T-helper 2 cell treated with Interferon-gamma antibody and Interleukin-4, amounts not matched to agents 100 ng/mL and 5 ng/mL, for 36 hours (primary cell): ENCODE measurements at regions not wholly inside any gene's neighbourhood (a gene's known extent, or its start where the extent isn't known, plus 50 kb on each side); places are given as distances from the start of the nearest gene placed in this dataset.

Experiments used
- intact Hi-C: fragments of 100-400 bp; cut with micrococcal nuclease; formaldehyde crosslinking; loops from one replicate; pipeline ENCODE4 v1.15.1; 2023

- intact Hi-C loops, result no loop called here
Observed at GRCh38 chr10:31720546-31720945, 208.1 kb downstream of the ARHGAP12 start.

DNA sequence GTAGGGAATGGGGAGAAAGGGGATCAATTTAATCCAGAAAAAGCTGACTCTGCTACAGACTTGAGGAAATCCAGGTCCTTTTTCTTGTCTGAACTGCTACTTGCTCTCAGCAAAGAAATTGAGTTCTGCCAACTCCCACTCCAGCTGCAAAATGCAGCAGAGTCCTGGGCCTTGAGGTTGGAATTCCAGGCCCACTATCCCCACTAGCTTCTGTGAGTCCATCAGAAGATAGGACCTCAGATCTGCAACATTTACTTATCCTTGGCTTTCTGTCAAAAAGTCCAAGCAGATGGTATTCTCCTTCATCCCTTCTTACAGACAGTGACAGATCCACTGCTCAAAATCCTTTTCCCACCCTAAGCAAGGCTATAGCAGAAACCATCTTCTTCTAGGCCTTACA lies 219.2 kb downstream of the ARHGAP12 start:
- intact Hi-C loops, result no loop called here

- intact Hi-C loops, result no loop called here
Observed at GRCh38 chr10:31709028-31709427, 219.6 kb downstream of the ARHGAP12 start.

- intact Hi-C loops, result no loop called here
Observed at GRCh38 chr10:31708474-31708873, 220.2 kb downstream of the ARHGAP12 start.

DNA sequence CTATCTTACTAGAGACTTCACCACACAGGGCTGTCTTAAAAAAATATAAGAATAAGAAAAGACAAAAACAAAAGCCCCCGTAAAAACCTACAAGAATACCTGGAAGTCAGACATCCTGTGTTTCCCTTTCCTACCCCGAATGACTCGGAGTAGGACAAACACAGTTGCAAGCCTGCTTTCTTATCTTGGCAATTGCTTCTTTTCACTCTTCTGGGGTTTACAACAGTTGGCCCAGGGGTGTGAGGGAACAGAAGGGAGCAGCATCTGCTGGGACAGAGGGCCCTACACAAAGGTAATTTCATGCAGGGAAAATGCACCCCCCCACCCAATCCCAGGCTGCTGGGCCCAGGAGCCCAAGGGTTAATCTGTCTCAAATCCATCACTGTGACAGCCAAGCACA lies 220.6 kb downstream of the ARHGAP12 start:
- intact Hi-C loops, result no loop called here

DNA sequence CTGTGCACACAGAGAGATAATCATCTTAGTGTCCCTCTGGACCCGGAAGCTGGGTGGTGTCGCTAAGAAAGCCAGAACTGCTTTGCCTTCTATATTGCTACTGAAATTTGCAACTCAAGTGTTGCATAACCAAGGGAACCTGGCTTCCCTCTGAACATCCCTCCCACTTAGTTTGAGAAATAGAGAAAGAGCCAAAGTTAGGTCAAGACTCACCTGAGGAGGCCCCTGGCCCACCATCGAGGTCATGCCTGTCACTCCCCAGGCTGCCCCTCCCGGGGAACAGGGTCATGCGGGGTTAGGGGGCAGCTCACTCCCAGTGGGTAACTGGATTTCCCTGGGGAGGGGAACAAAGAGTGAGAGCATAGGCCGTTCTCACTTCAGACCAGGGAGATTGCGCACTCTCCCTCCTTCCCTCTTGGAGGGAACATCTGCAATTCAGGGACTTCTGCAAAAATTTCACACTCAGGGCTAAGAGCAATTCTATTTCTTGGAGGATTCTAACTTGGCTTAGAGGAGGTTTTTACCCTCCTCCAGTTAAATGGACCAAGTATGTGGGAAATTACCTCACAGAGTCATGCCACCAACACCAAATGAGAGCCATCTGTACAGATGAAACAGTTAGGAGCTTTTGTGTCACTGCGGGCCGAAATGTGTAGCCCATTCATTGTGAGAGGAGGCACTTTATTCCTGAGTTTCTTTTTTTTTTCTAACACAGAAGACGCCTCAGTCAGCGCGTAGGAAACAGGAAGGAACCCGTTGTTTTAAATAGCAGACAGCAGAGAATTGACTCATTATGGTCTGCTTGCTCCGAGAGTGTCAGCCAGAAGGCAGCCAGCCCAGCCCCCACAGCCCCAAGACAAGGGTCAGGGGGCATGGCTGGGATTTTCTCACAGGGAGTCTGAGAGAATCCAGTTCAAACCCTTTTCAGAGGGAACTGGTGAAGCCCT lies 221.3 kb downstream of the ARHGAP12 start:
- intact Hi-C loops, result loop anchor here (1.0 to 2.0 kb wide), 2 partner anchors 38 to 53 kb away; no protein-coding TSS in a partner anchor

DNA sequence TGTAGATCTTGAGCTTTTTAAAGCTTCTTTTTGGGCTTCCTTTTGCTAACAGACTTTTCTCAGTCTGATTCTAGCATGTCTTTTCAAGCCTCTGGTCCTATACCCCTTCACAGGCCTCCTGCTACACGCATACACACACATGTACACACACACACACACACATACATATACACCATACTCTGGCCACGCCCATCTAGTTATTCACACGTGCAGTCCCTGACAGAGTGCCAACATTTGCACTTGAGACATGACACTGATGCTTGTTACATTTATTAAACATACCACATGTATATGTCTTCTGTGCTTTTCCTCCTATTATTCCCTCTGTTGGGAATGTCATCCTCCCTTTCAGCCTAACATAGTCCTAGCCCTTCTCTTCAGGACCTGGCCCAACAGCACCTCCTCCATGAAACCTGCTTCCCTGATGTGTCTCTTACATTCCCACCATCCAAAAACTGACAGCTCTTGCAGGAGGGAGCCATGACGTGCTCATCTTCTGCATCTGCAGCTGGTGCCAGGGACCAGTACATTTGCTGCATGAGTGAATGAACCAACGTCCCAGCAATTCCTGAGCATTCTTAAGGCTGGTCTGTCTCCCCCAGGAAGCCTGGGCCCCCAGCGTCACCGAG lies 222.1 kb downstream of the ARHGAP12 start:
- intact Hi-C loops, result loop anchor here (1.0 to 2.0 kb wide), 2 partner anchors 39 to 54 kb away; no protein-coding TSS in a partner anchor

- intact Hi-C loops, result no loop called here
Observed at GRCh38 chr10:31705136-31705535, 223.5 kb downstream of the ARHGAP12 start.

DNA sequence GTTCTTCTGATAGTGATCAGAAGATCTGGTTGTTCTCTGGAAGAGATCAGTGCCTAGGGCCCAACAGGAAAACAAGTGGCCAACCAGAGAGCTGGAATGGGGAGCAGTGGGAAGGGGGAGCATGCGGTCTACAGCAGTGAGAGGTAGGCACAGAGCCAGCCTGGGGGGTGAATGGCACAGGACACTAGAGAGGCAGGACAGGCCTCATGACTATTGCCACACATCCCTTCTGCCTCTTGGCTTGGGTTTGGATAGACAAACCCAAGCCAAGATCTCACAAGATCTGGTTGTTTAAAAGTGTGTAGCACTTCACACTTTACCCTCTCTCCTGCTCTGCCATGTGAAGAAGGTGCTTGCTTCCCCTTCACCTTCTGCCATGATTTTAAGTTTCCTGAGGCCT lies 224.4 kb downstream of the ARHGAP12 start:
- intact Hi-C loops, result no loop called here

GRCh38 chr10:31702954-31703353 lies 225.7 kb downstream of the ARHGAP12 start:
- intact Hi-C loops, result no loop called here

GRCh38 chr10:31702005-31702404 lies 226.6 kb downstream of the ARHGAP12 start:
- intact Hi-C loops, result no loop called here

DNA sequence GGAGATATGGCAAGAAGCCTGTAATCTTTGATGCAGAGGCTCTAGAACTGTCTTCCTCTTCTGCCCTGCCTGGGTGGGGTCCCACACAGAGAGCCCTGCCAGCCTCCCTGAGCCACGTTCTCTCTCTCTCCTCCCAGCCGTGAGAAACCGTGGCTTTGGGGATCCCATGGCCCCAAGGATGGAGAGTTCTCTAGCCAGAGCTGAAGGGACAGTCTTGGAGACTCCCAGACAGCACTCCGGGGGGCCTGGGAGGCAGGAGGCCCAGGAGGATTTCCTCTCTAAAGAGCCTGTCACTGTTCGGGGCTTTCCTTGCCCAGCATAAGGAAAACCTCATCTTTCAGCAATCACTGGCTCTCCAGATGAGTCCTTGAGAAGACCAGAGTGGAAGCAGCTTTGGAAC lies 227.1 kb downstream of the ARHGAP12 start:
- intact Hi-C loops, result no loop called here

DNA sequence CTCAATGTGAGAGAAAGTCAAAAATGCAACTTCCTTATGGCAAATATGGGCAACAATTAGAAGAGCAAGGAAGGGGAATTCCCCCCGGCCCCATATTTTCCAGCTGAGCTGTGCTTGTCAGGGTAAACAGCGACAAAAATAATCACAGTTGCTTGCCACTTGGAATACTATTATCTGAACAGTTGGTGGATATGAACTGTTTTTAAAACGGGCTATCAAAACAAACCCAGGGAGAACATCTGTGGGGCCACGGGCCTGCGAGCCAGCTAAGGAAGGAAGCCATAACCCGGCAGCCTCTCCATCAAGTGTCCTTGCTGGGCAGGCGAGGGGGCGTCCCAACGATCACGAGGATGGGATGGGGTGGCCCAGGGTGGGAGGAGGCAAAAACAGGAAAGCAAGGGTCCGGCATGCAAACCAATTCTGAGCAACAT lies 228.4 kb downstream of the ARHGAP12 start:
- intact Hi-C loops, result no loop called here

DNA sequence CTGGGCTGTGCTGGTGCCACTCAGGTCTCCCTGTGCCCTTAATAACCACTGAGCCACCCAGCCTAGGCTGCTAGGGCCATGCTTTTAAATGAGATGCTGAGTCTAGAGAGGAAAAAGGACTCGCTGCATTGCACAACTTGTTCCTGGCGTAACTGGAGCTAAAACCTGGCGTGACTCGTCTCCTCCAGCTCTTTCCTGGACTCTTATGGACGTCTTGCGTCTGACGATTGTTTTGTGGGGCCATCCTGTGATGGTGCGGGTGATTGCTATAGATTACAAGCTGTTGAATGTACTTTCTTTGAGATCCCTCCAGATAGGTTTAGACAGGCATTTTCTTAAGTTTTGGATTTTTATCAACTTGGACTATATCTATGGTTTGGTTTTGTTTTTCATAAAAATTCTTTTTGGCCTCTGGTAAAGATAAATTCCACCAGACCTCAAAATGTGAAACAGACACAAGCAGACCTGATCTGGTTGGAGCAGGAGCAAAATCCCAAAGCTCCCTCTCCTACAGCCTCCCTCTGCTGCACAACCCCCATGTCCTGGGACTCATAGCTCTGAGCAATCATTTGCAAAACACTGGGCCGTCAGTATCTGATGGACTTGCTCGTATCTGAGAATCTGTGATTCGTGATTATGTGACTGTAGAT lies 230.3 kb downstream of the ARHGAP12 start:
- intact Hi-C loops, result no loop called here

- intact Hi-C loops, result no loop called here
Observed at GRCh38 chr10:31697271-31698180, 231.1 kb downstream of the ARHGAP12 start.

GRCh38 chr10:31694929-31695837 lies 233.4 kb downstream of the ARHGAP12 start:
- intact Hi-C loops, result no loop called here

GRCh38 chr10:31694126-31694685 lies 234.4 kb downstream of the ARHGAP12 start:
- intact Hi-C loops, result no loop called here

- intact Hi-C loops, result no loop called here
Observed at GRCh38 chr10:31693491-31693890, 235.1 kb downstream of the ARHGAP12 start.

DNA sequence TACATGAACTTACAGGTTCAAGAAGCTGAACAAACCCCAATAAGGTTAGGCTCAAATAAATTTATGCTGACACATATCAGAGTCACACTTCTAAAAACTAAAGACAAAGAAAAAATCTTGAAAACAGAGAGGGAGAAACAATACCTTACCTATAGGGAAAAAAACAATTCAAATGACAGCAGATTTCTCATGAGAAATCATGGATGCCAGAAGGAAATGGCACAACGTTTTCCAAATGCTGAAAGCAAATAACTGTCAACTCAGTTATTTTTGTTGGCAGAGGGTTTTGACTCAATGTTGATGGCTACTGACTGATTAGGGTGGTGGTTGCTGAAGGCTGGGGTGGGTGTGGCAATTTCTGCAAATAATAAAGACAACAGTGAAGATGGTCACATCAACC lies 239.4 kb downstream of the ARHGAP12 start:
- intact Hi-C loops, result no loop called here
